ENCODE measurements at regions not wholly inside any gene's neighbourhood (a gene's known extent, or its start where the extent isn't known, plus 50 kb on each side); places are given as distances from the start of the nearest gene placed in this dataset.

DNA sequence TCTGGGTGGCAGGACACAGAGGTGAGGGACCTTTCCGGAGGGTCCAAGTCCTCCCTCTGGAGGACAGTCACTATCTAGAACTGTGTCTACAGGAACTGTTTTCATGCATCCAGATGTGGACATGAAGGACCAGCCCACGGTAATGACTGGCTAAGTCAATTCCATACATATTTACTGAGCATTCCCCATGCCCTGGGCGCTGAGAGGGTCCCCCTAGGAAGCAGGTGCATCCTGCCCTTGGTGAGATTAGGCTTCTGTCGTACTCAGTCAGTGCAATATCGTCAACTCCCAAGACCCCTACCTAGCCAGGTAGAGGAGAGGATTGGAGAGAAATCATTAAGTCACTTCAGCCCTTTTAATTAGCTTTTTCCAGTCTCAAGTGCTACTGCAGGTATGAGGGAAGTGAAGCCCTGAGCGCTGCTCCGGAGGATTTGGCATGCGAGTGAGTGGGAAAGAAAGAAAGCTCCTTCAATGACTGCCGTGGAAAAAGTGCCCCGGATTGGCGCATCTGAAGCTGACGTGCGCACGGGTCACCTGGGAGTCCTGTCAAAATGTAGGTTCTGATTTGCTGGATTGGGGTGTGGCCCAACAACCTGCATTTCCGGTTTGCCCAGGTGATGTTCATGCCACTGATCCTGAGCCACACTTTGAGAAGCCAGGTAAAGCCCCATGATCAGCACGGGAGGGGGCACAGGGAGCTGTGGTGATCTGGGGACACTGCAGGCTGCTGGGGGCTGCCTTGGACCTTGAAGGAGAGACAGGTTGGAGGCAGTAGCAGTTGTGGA lies 367.4 kb upstream of the TNRC6C start:
- H3K9me3 ChIP-seq (ENCODE audit: control insufficient read depth in 2 of 2, low read length in 2 of 2): no peaks in the 10 kb centered on the region
- H3K27me3 ChIP-seq (ENCODE audit: control insufficient read depth in 1 of 2, insufficient read depth in 2 of 2, low read length in 2 of 2): no peaks in the 10 kb centered on the region
- no peak overlapping the region for H3K4me3 ChIP-seq (ENCODE audit: low read length in 2 of 2)
- H3K4me1 ChIP-seq (ENCODE audit: control insufficient read depth, insufficient read depth, low read length): no peaks in the 10 kb centered on the region
- no peaks in the 10 kb centered on the region for H3K36me3 ChIP-seq (ENCODE audit: control insufficient read depth in 2 of 2, insufficient read depth in 2 of 2, low read length in 2 of 2)
- no peak overlapping the region for H3K27ac ChIP-seq (ENCODE audit: low read length)
- no peak overlapping the region for H3K9ac ChIP-seq (ENCODE audit: low read length in 2 of 2)

GRCh38 chr17:77592106-77592865 lies 366.2 kb upstream of the TNRC6C start:
- no peak overlapping the region for H3K27ac ChIP-seq (ENCODE audit: low read length)
- H3K9me3 ChIP-seq (ENCODE audit: control insufficient read depth in 2 of 2, low read length in 2 of 2): no peaks in the 10 kb centered on the region
- H3K27me3 ChIP-seq (ENCODE audit: control insufficient read depth in 1 of 2, insufficient read depth in 2 of 2, low read length in 2 of 2): no peaks in the 10 kb centered on the region
- H3K4me1 ChIP-seq (ENCODE audit: control insufficient read depth, insufficient read depth, low read length): no peaks in the 10 kb centered on the region
- H3K9ac ChIP-seq (ENCODE audit: low read length in 2 of 2): no peak overlapping the region
- H3K36me3 ChIP-seq (ENCODE audit: control insufficient read depth in 2 of 2, insufficient read depth in 2 of 2, low read length in 2 of 2): no peaks in the 10 kb centered on the region
- no peak overlapping the region for H3K4me3 ChIP-seq (ENCODE audit: low read length in 2 of 2)

GRCh38 chr17:77593081-77593480 lies 365.4 kb upstream of the TNRC6C start:
- H3K36me3 ChIP-seq (ENCODE audit: control insufficient read depth in 2 of 2, insufficient read depth in 2 of 2, low read length in 2 of 2): no peaks in the 10 kb centered on the region
- H3K27me3 ChIP-seq (ENCODE audit: control insufficient read depth in 1 of 2, insufficient read depth in 2 of 2, low read length in 2 of 2): no peaks in the 10 kb centered on the region
- no peak overlapping the region for H3K9ac ChIP-seq (ENCODE audit: low read length in 2 of 2)
- H3K4me3 ChIP-seq (ENCODE audit: low read length in 2 of 2): no peak overlapping the region
- H3K27ac ChIP-seq (ENCODE audit: low read length): no peak overlapping the region
- H3K9me3 ChIP-seq (ENCODE audit: control insufficient read depth in 2 of 2, low read length in 2 of 2): no peaks in the 10 kb centered on the region
- H3K4me1 ChIP-seq (ENCODE audit: control insufficient read depth, insufficient read depth, low read length): no peaks in the 10 kb centered on the region

DNA sequence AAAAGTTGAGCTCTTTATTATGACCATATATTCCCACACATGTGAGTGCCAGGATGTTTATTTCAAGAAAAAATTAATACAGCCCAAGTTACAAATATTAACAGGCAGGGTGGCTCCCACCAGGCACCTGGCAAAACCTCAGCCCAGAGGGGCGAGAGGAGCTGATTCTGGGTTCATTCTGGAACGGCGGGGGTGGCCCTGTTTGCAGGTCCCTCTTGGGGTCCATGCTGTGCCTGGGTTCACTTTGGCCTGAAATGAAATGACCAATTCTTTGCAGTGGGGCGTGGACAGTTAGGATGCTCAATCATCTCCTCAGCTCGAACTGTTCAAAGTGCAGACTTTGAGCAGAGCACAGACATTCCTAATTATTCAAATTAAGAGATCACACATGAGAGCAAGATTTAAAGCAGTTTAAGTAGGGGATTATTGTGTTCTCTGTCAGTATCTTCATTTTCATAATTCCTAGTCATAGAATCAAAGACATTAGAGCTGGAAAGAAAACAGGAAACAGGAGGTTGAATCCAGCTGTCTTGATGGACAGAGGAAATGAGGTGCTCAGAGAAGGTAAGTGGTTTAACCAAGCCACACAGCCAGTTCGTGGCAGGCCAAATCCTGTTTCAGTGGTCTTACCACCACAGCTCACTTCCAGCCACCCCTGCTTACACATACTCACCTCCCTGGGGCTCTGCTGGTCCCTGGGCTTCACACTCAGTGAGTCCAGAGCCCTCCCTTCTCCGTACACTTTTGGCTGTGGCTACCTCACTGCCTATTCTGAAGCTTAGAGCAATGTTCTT lies 363.9 kb upstream of the TNRC6C start:
- Histone ChIP-seq H3K9ac (ENCODE audit: low read length in 2 of 2) (no peak overlapping the region), H3K9me3 (ENCODE audit: control insufficient read depth in 2 of 2, low read length in 2 of 2) (no peaks in the 10 kb centered on the region), H3K36me3 (ENCODE audit: control insufficient read depth in 2 of 2, insufficient read depth in 2 of 2, low read length in 2 of 2) (no peaks in the 10 kb centered on the region), H3K4me1 (ENCODE audit: control insufficient read depth, insufficient read depth, low read length) (no peaks in the 10 kb centered on the region), H3K27me3 (ENCODE audit: control insufficient read depth in 1 of 2, insufficient read depth in 2 of 2, low read length in 2 of 2) (no peaks in the 10 kb centered on the region), H3K4me3 (ENCODE audit: low read length in 2 of 2) (no peak overlapping the region), H3K27ac (ENCODE audit: low read length) (no peak overlapping the region)

- Histone ChIP-seq H3K27ac (ENCODE audit: low read length) (no peak overlapping the region), H3K27me3 (ENCODE audit: control insufficient read depth in 1 of 2, insufficient read depth in 2 of 2, low read length in 2 of 2) (no peaks in the 10 kb centered on the region), H3K4me1 (ENCODE audit: control insufficient read depth, insufficient read depth, low read length) (peaks cover 11% of the 10 kb centered on the region), H3K9me3 (ENCODE audit: control insufficient read depth in 2 of 2, low read length in 2 of 2) (no peaks in the 10 kb centered on the region), H3K9ac (ENCODE audit: low read length in 2 of 2) (no peak overlapping the region), H3K36me3 (ENCODE audit: control insufficient read depth in 2 of 2, insufficient read depth in 2 of 2, low read length in 2 of 2) (no peaks in the 10 kb centered on the region), H3K4me3 (ENCODE audit: low read length in 2 of 2) (no peak overlapping the region)
These were observed 361.7 kb upstream of the TNRC6C start for GRCh38 chr17:77596491-77597417.

DNA sequence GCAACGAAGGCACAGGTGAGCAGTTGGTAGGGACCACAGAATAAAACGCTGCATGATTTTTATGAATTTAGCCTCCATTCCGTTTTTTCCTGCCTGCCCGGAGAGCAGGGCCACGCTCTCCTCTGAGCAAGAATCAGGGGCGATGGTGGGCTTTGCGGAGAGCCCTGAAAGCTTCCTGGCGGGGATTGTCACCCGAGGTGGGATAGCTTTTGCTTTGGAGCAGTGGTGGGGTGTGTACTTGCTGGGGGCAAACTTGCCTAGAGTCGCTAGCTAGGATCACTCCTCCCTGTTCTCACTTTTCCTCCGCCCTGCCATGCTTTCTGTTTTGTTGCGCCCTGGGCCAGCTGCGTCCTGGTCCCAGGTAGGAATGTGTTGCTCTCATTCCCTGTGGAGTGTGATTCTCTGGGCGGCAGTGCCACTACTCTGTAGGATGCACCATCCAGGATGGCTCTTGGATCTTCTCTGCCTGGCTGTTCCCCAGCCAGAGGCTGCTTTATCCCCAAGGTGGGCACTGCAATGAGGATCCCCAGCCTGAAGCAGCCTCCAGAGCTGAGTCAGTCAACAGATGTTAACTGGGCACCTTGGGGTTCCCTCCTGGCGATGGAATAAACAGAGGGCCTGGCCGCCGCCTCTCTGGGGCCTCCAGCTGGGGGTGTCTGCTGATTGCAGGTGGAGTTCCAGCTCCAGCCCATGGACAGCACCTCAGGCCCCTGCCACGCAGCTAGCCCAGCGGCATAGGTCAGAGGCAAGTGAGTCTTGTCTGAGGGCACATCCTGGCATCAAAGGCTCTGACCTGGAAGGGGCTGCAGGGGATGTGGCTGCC lies 360.9 kb upstream of the TNRC6C start:
- Histone ChIP-seq H3K9me3 (ENCODE audit: control insufficient read depth in 2 of 2, low read length in 2 of 2) (no peaks in the 10 kb centered on the region), H3K27me3 (ENCODE audit: control insufficient read depth in 1 of 2, insufficient read depth in 2 of 2, low read length in 2 of 2) (no peaks in the 10 kb centered on the region), H3K4me1 (ENCODE audit: control insufficient read depth, insufficient read depth, low read length) (peaks cover 20% of the 10 kb centered on the region), H3K9ac (ENCODE audit: low read length in 2 of 2) (no peak overlapping the region), H3K27ac (ENCODE audit: low read length) (no peak overlapping the region), H3K4me3 (ENCODE audit: low read length in 2 of 2) (no peak overlapping the region), H3K36me3 (ENCODE audit: control insufficient read depth in 2 of 2, insufficient read depth in 2 of 2, low read length in 2 of 2) (no peaks in the 10 kb centered on the region)

GRCh38 chr17:77598241-77598620 lies 360.3 kb upstream of the TNRC6C start:
- Histone ChIP-seq H3K9me3 (ENCODE audit: control insufficient read depth in 2 of 2, low read length in 2 of 2) (no peaks in the 10 kb centered on the region), H3K36me3 (ENCODE audit: control insufficient read depth in 2 of 2, insufficient read depth in 2 of 2, low read length in 2 of 2) (no peaks in the 10 kb centered on the region), H3K9ac (ENCODE audit: low read length in 2 of 2) (no peak overlapping the region), H3K4me1 (ENCODE audit: control insufficient read depth, insufficient read depth, low read length) (peaks cover 26% of the 10 kb centered on the region), H3K4me3 (ENCODE audit: low read length in 2 of 2) (no peak overlapping the region), H3K27ac (ENCODE audit: low read length) (no peak overlapping the region), H3K27me3 (ENCODE audit: control insufficient read depth in 1 of 2, insufficient read depth in 2 of 2, low read length in 2 of 2) (no peaks in the 10 kb centered on the region)

- Histone ChIP-seq H3K9ac (ENCODE audit: low read length in 2 of 2) (no peak overlapping the region), H3K27me3 (ENCODE audit: control insufficient read depth in 1 of 2, insufficient read depth in 2 of 2, low read length in 2 of 2) (no peaks in the 10 kb centered on the region), H3K4me3 (ENCODE audit: low read length in 2 of 2) (no peak overlapping the region), H3K9me3 (ENCODE audit: control insufficient read depth in 2 of 2, low read length in 2 of 2) (no peaks in the 10 kb centered on the region), H3K27ac (ENCODE audit: low read length) (no peak overlapping the region), H3K36me3 (ENCODE audit: control insufficient read depth in 2 of 2, insufficient read depth in 2 of 2, low read length in 2 of 2) (no peaks in the 10 kb centered on the region), H3K4me1 (ENCODE audit: control insufficient read depth, insufficient read depth, low read length) (peaks cover 31% of the 10 kb centered on the region)
These were observed 358.8 kb upstream of the TNRC6C start for GRCh38 chr17:77599699-77600098.

- Histone ChIP-seq H3K36me3 (ENCODE audit: control insufficient read depth in 2 of 2, insufficient read depth in 2 of 2, low read length in 2 of 2) (no peaks in the 10 kb centered on the region), H3K4me1 (ENCODE audit: control insufficient read depth, insufficient read depth, low read length) (peaks cover 31% of the 10 kb centered on the region), H3K9ac (ENCODE audit: low read length in 2 of 2) (no peak overlapping the region), H3K4me3 (ENCODE audit: low read length in 2 of 2) (no peak overlapping the region), H3K9me3 (ENCODE audit: control insufficient read depth in 2 of 2, low read length in 2 of 2) (no peaks in the 10 kb centered on the region), H3K27me3 (ENCODE audit: control insufficient read depth in 1 of 2, insufficient read depth in 2 of 2, low read length in 2 of 2) (no peaks in the 10 kb centered on the region), H3K27ac (ENCODE audit: low read length) (peak overlapping the region; percentile 90)
These were observed 358.2 kb upstream of the TNRC6C start for GRCh38 chr17:77600346-77600745.
